Stimulated activated CD4-positive, alpha-beta T cell treated with anti-CD3 and anti-CD28 coated beads, Interleukin-12 subunit alpha, Interleukin-12 subunit beta, amount 100 ng/mL, for 48 hours (primary cell): ENCODE measurements at regions not wholly inside any gene's neighbourhood (a gene's known extent, or its start where the extent isn't known, plus 50 kb on each side); places are given as distances from the start of the nearest gene placed in this dataset.
"Not testable (repeated sequence)": the region's sequence is repeated elsewhere in the genome, so short reads cannot be mapped to it uniquely, and the experiment has no call there.

ENCODE experiments used
- DNase-seq, 3 donors: peaks; one replicate each; pipeline ENCODE4 v3.0.0-alpha.2; 2020; ENCODE audit warnings: low read depth in 2 of 3, low spot score in 1 of 3

GRCh38 chr12:87001102-87001501 lies 744.9 kb upstream of the MGAT4C start:
- no peak for DNase-seq

- DNase-seq, result no peak
Observed at GRCh38 chr12:86985298-86985697, 729.1 kb upstream of the MGAT4C start.

- not testable (repeated sequence) for DNase-seq
Observed at GRCh38 chr12:86970595-86970994, 714.4 kb upstream of the MGAT4C start.

GRCh38 chr12:86959766-86960458 lies 703.7 kb upstream of the MGAT4C start:
- no peak for DNase-seq

- DNase-seq, result no peak
Observed at GRCh38 chr12:86950444-86950843, 694.3 kb upstream of the MGAT4C start.

GRCh38 chr12:86950043-86950442 lies 693.9 kb upstream of the MGAT4C start:
- no peak for DNase-seq

- DNase-seq, result no peak
Observed at GRCh38 chr12:86948851-86949250, 692.7 kb upstream of the MGAT4C start.

GRCh38 chr12:86945685-86946196 lies 689.5 kb upstream of the MGAT4C start:
- no peak for DNase-seq

GRCh38 chr12:86944197-86944819 lies 688.1 kb upstream of the MGAT4C start:
- not testable (repeated sequence) for DNase-seq

- no peak for DNase-seq
Observed at GRCh38 chr12:86931714-86932113, 675.5 kb upstream of the MGAT4C start.

- no peak for DNase-seq
Observed at GRCh38 chr12:86929962-86930361, 673.8 kb upstream of the MGAT4C start.

- DNase-seq, result no peak
Observed at GRCh38 chr12:86917121-86917520, 660.9 kb upstream of the MGAT4C start.

- DNase-seq, result no peak
Observed at GRCh38 chr12:86914721-86915120, 658.5 kb upstream of the MGAT4C start.

- no peak for DNase-seq
Observed at GRCh38 chr12:86911973-86912372, 655.8 kb upstream of the MGAT4C start.

- DNase-seq, result no peak
Observed at GRCh38 chr12:86903159-86903558, 647.0 kb upstream of the MGAT4C start.

- DNase-seq, result no peak
Observed at GRCh38 chr12:86860776-86861175, 604.6 kb upstream of the MGAT4C start.

- DNase-seq, result no peak
Observed at GRCh38 chr12:86852451-86852850, 596.3 kb upstream of the MGAT4C start.

GRCh38 chr12:86838711-86839110 lies 582.5 kb upstream of the MGAT4C start:
- no peak for DNase-seq

- DNase-seq, result no peak
Observed at GRCh38 chr12:86838260-86838659, 582.1 kb upstream of the MGAT4C start.

GRCh38 chr12:86837246-86837645 lies 581.1 kb upstream of the MGAT4C start:
- DNase-seq, result no peak

- no peak for DNase-seq
Observed at GRCh38 chr12:86834217-86834616, 578.0 kb upstream of the MGAT4C start.

- DNase-seq, result no peak
Observed at GRCh38 chr12:86827409-86827808, 571.2 kb upstream of the MGAT4C start.

- DNase-seq, result no peak
Observed at GRCh38 chr12:86826051-86826450, 569.9 kb upstream of the MGAT4C start.
